Endothelial cell of umbilical vein (primary cell): ENCODE measurements at regions not wholly inside any gene's neighbourhood (a gene's known extent, or its start where the extent isn't known, plus 50 kb on each side); places are given as distances from the start of the nearest gene placed in this dataset.

Experiments used
- BruUV-seq: library from RNA; stranded (reverse); fragments of 400-500 nt; replicated peaks from 2 replicates; lab custom pipeline; 2021; lab: Mats Ljungman, UMichigan
- CTCF ChIA-PET: fragments of 300-600, 350-600 bp; sonication (Branson Sonifier 250); formaldehyde crosslinking; loops from one replicate; lab custom pipeline; 2021; ENCODE audit warnings: antibody characterized with exemption, inconsistent platforms; lab: Charles Lee
- POLR2A ChIA-PET: fragments of 300-600, 350-600 bp; sonication (Branson Sonifier 250); formaldehyde crosslinking; loops from one replicate; lab custom pipeline; 2021; ENCODE audit warnings: antibody characterized with exemption, inconsistent platforms; lab: Charles Lee
- DNase-seq: peaks from one replicate; pipeline ENCODE4 v3.0.0-alpha.2; 2011; ENCODE audit warnings: low read depth, low spot score
- FAIRE-seq: peaks from 2 replicates; lab custom pipeline; 2011; peaks lifted over from hg19 to GRCh38; lab: Jason Lieb, UNC
- H2AFZ ChIP-seq: 2 replicates; pipeline ENCODE4 v1.6.0; 2012; ENCODE audit warnings: low read depth, low read length, control low read depth, inconsistent platforms
- H3K27ac ChIP-seq: 2 replicates; pipeline ENCODE4 v1.5.1; 2011; ENCODE audit warnings: low read depth, mild to moderate bottlenecking, control low read depth, low read length, moderate library complexity; ENCODE audit not compliant: insufficient read depth
- H3K27me3 ChIP-seq, 2 experiments: 2 replicates each; pipeline versions ENCODE4 v1.6.0 to v1.6.1; 2011; ENCODE audit warnings: low read length in 2 of 2, mixed read lengths in 1 of 2; ENCODE audit not compliant: control insufficient read depth in 2 of 2, insufficient read depth in 2 of 2
- H3K36me3 ChIP-seq, 2 experiments: 2 replicates in 1 of 2; 3 replicates in 1 of 2; pipeline ENCODE4 v1.5.1; 2011; ENCODE audit warnings: low read length in 2 of 2, mild to moderate bottlenecking in 1 of 2, moderate library complexity in 1 of 2; ENCODE audit not compliant: control insufficient read depth in 2 of 2, insufficient read depth in 2 of 2; ENCODE audit errors: extremely low read depth in 1 of 2
- H3K4me1 ChIP-seq: 3 replicates; pipeline ENCODE4 v1.5.1; 2011; ENCODE audit warnings: mild to moderate bottlenecking, low read length; ENCODE audit not compliant: control insufficient read depth, insufficient read depth; ENCODE audit errors: extremely low read depth
- H3K4me2 ChIP-seq: 2 replicates; pipeline ENCODE4 v1.6.1; 2011; ENCODE audit warnings: low read length, control low read depth, mixed read lengths; ENCODE audit not compliant: insufficient read depth
- H3K4me3 ChIP-seq, 3 experiments: fragments of 200-600 bp in 1 of 3; sonication (generic), shearing (Covaris generic) in 1 of 3; replicated peaks in 1 of 3; 2 replicates each; pipeline ENCODE4 v1.5.1; 2011 to 2016; ENCODE audit warnings: control low read depth in 3 of 3, low read length in 3 of 3, mild to moderate bottlenecking in 2 of 3, inconsistent platforms in 1 of 3, low read depth in 1 of 3, moderate library complexity in 1 of 3; ENCODE audit not compliant: insufficient read depth in 1 of 3
- H3K79me2 ChIP-seq: 2 replicates; pipeline ENCODE4 v1.6.0; 2012; ENCODE audit warnings: low read length, inconsistent platforms; ENCODE audit not compliant: control insufficient read depth, insufficient read depth
- H3K9ac ChIP-seq: replicated peaks from 2 replicates; pipeline ENCODE3; 2011; ENCODE audit warnings: low read length, control low read depth; ENCODE audit not compliant: insufficient read depth; ENCODE audit errors: extremely low read depth
- H3K9me1 ChIP-seq: replicated peaks from 3 replicates; pipeline ENCODE4 v1.6.0; 2011; ENCODE audit warnings: mild to moderate bottlenecking, low read length; ENCODE audit not compliant: control insufficient read depth, insufficient read depth; ENCODE audit errors: extremely low read depth
- H3K9me3 ChIP-seq: replicated peaks from 2 replicates; pipeline ENCODE4 v1.5.1; 2012; ENCODE audit warnings: low read length, inconsistent platforms; ENCODE audit not compliant: control insufficient read depth, insufficient read depth
- H4K20me1 ChIP-seq: replicated peaks from 2 replicates; pipeline ENCODE3; 2011; ENCODE audit warnings: mild to moderate bottlenecking, low read length; ENCODE audit not compliant: control insufficient read depth, insufficient read depth; ENCODE audit errors: extremely low read depth
- CTCF ChIP-seq, 2 donors: IDR thresholded peaks; 1 replicate in 1 of 2; 2 replicates in 1 of 2; pipeline ENCODE4 v1.5.1; 2011; ENCODE audit warnings: low read length in 2 of 2, mild to moderate bottlenecking in 2 of 2, moderate library complexity in 2 of 2, control low read depth in 1 of 2, inconsistent platforms in 1 of 2, low read depth in 1 of 2; ENCODE audit not compliant: insufficient read depth in 1 of 2; ENCODE audit errors: extremely low read depth in 1 of 2
- EZH2 ChIP-seq: IDR thresholded peaks from 2 replicates; pipeline ENCODE4 v1.6.1; 2012; ENCODE audit warnings: borderline replicate concordance, low read depth, mild to moderate bottlenecking, moderate library complexity, low read length, inconsistent platforms; ENCODE audit not compliant: severe bottlenecking
- FOS ChIP-seq: IDR thresholded peaks from 2 replicates; pipeline ENCODE4 v1.6.1; 2011; ENCODE audit warnings: mild to moderate bottlenecking, low read length, moderate library complexity, borderline replicate concordance; ENCODE audit not compliant: insufficient read depth
- GATA2 ChIP-seq: IDR thresholded peaks from 2 replicates; pipeline ENCODE4 v1.7.0; 2011; ENCODE audit warnings: low read depth, mild to moderate bottlenecking, moderate library complexity, mixed read lengths, low read length; ENCODE audit not compliant: insufficient read length, insufficient read depth
- JUN ChIP-seq: IDR thresholded peaks from 2 replicates; pipeline ENCODE4 v1.6.1; 2011; ENCODE audit warnings: borderline replicate concordance, low read depth; ENCODE audit not compliant: insufficient read length, insufficient read depth
- MAX ChIP-seq: IDR thresholded peaks from 2 replicates; pipeline ENCODE4 v1.6.1; 2011; ENCODE audit not compliant: insufficient read depth, insufficient read length
- MYC ChIP-seq: IDR thresholded peaks from one replicate; pipeline ENCODE4 v1.6.1; 2011; ENCODE audit warnings: mild to moderate bottlenecking, low read depth, low read length
- POLR2A ChIP-seq: IDR thresholded peaks from 2 replicates; pipeline ENCODE4 v1.6.1; 2012; ENCODE audit warnings: low read depth, mild to moderate bottlenecking, control low read depth, low read length
- POLR2AphosphoS5 ChIP-seq: IDR thresholded peaks from 2 replicates; pipeline ENCODE4 v1.6.1; 2012; ENCODE audit warnings: low read depth, mild to moderate bottlenecking, control low read depth, low read length, moderate library complexity; ENCODE audit not compliant: insufficient read depth
- dilution Hi-C: fragments of 300-500 bp; cut with MboI; formaldehyde crosslinking; loops from one replicate; pipeline ENCODE4 v1.15.0; 2019; ENCODE audit warnings: low sequenced_read_pairs; ENCODE audit not compliant: extremely low pct_ligation_motif_present
- intact Hi-C: fragments of 100-400 bp; cut with micrococcal nuclease; formaldehyde crosslinking; loops from one replicate; pipeline ENCODE4 v1.10.0; 2022

- no TSS peak for BruUV-seq
- Histone ChIP-seq H3K9ac (no peak overlapping the region), H3K79me2 (no peaks in the 10 kb centered on the region), H3K4me1 (no peaks in the 10 kb centered on the region), H3K4me2 (no peak overlapping the region), H3K9me1 (no peaks in the 10 kb centered on the region), H3K27ac (no peak overlapping the region), H3K36me3 (no peaks in the 10 kb centered on the region), H2AFZ (no peak overlapping the region), H3K27me3 (peaks cover 0 to 3% of the 10 kb centered on the region in 2 experiments), H3K9me3 (no peaks in the 10 kb centered on the region), H4K20me1 (no peaks in the 10 kb centered on the region), H3K4me3 (no peak overlapping the region)
- intact Hi-C loops = no loop called here
- dilution Hi-C loops = no loop called here
- no peak for DNase-seq
- TF ChIP-seq JUN = no peak
- no peak for TF ChIP-seq GATA2
- TF ChIP-seq CTCF (IDR thresholded peaks at IDR 0.05; ENCODE audit: extremely low read depth in 1 of 2, insufficient read depth in 1 of 2, low read depth in 1 of 2, low read length in 2 of 2) = no peak
- TF ChIP-seq POLR2AphosphoS5 = no peak
- no peak for TF ChIP-seq MYC
- TF ChIP-seq FOS = no peak
- no peak for TF ChIP-seq POLR2A
- TF ChIP-seq MAX = no peak
- no peak for TF ChIP-seq EZH2
- ChIA-PET CTCF (interaction anchor here (1.3 kb wide), 1 partner anchor 8 kb away, joined by 5 read pairs; no protein-coding TSS in a partner anchor), POLR2A (no interaction called here)
- no peak for FAIRE-seq
These were observed 116.4 kb upstream of the FANCL start for GRCh38 chr2:58357521-58357920.
